Coronary artery (tissue), 2 donors: ENCODE measurements at regions not wholly inside any gene's neighbourhood (a gene's known extent, or its start where the extent isn't known, plus 50 kb on each side); places are given as distances from the start of the nearest gene placed in this dataset.

Experiments
- DNase-seq: peaks from one replicate; pipeline ENCODE4 v3.0.0-alpha.2; 2017; ENCODE audit warnings: low spot score
- H3K27ac ChIP-seq, 2 donors: fragments of 200-600 bp; sonication (generic); one replicate each; pipeline ENCODE4 v1.5.1; 2016 to 2019
- H3K4me3 ChIP-seq: fragments of 200-600 bp; sonication (generic); 2 replicates; pipeline ENCODE4 v1.5.1; 2016; ENCODE audit warnings: mild to moderate bottlenecking, moderate library complexity
- CTCF ChIP-seq: fragments of 200-600 bp; sonication (generic); IDR thresholded peaks from one replicate; pipeline ENCODE4 v1.5.1; 2019; ENCODE audit warnings: antibody characterized with exemption

GRCh38 chr4:27178061-27178460, 317.4 kb downstream of the STIM2 start:
- H3K4me3 ChIP-seq = no peak overlapping the region
- DNase-seq = no peak
- TF ChIP-seq CTCF = no peak
- H3K27ac ChIP-seq = no peak overlapping the region

GRCh38 chr4:27181693-27182092, 321.1 kb downstream of the STIM2 start:
- no peak overlapping the region for H3K4me3 ChIP-seq
- no peak overlapping the region for H3K27ac ChIP-seq
- DNase-seq = no peak
- no peak for TF ChIP-seq CTCF

- no peak for TF ChIP-seq CTCF
- DNase-seq = no peak
- no peak overlapping the region for H3K4me3 ChIP-seq
- H3K27ac ChIP-seq = no peak overlapping the region
Measured at GRCh38 chr4:27182211-27182610, 321.6 kb downstream of the STIM2 start.

- no peak for TF ChIP-seq CTCF
- no peak for DNase-seq
- H3K27ac ChIP-seq = no peak overlapping the region
Measured at GRCh38 chr4:27184508-27185155, 324.0 kb downstream of the STIM2 start.

GRCh38 chr4:27186710-27187109, 326.1 kb downstream of the STIM2 start:
- TF ChIP-seq CTCF = no peak
- Histone ChIP-seq H3K27ac (no peak overlapping the region), H3K4me3 (no peak overlapping the region)
- DNase-seq = no peak

More at GRCh38 chr4:27184508-27185155, 324.0 kb downstream of the STIM2 start:
- H3K4me3 ChIP-seq = no peak overlapping the region

- no peak overlapping the region for H3K27ac ChIP-seq
- DNase-seq = no peak
- no peak overlapping the region for H3K4me3 ChIP-seq
- no peak for TF ChIP-seq CTCF
Measured at GRCh38 chr4:27187786-27188185, 327.1 kb downstream of the STIM2 start.

GRCh38 chr4:27189683-27190082, 329.0 kb downstream of the STIM2 start:
- no peak for DNase-seq

More at GRCh38 chr4:27189683-27190082, 329.0 kb downstream of the STIM2 start:
- Histone ChIP-seq H3K27ac (no peak overlapping the region), H3K4me3 (no peak overlapping the region)
- no peak for TF ChIP-seq CTCF
